ENCODE measurements at regions not wholly inside any gene's neighbourhood (a gene's known extent, or its start where the extent isn't known, plus 50 kb on each side); places are given as distances from the start of the nearest gene placed in this dataset.
A peak's percentile ranks its signal among the peaks of the same experiment; 100 is the strongest.

GRCh38 chr14:76603713-76604112, 157.6 kb upstream of the VASH1 start:
- DNase-seq (ENCODE audit: low spot score), result no peak

- no peak for DNase-seq (ENCODE audit: low spot score)
Measured at GRCh38 chr14:76607510-76607909, 153.8 kb upstream of the VASH1 start.

GRCh38 chr14:76612654-76613053, 148.6 kb upstream of the VASH1 start:
- DNase-seq (ENCODE audit: low spot score), result no peak

GRCh38 chr14:76613616-76614015, 147.7 kb upstream of the VASH1 start:
- no peak for DNase-seq (ENCODE audit: low spot score)

- DNase-seq (ENCODE audit: low spot score), result no peak
Measured at GRCh38 chr14:76615331-76615730, 145.9 kb upstream of the VASH1 start.

- DNase-seq (ENCODE audit: low spot score), result no peak
Measured at GRCh38 chr14:76617440-76617839, 143.8 kb upstream of the VASH1 start.

- DNase-seq (ENCODE audit: low spot score), result no peak
Measured at GRCh38 chr14:76636602-76637001, 124.7 kb upstream of the VASH1 start.

- no peak for DNase-seq (ENCODE audit: low spot score)
Measured at GRCh38 chr14:76638841-76639240, 122.4 kb upstream of the VASH1 start.

GRCh38 chr14:76639606-76640229, 121.5 kb upstream of the VASH1 start:
- no peak for DNase-seq (ENCODE audit: low spot score)

GRCh38 chr14:76640923-76641395, 120.3 kb upstream of the VASH1 start:
- DNase-seq (ENCODE audit: low spot score), result no peak

GRCh38 chr14:76641541-76641940, 119.7 kb upstream of the VASH1 start:
- no peak for DNase-seq (ENCODE audit: low spot score)

- no peak for DNase-seq (ENCODE audit: low spot score)
Measured at GRCh38 chr14:76643887-76644286, 117.4 kb upstream of the VASH1 start.

- peak; percentile 27 for DNase-seq (ENCODE audit: low spot score)
Measured at GRCh38 chr14:76644855-76645518, 116.3 kb upstream of the VASH1 start.

GRCh38 chr14:76647697-76648298, 113.5 kb upstream of the VASH1 start:
- peak; percentile 58 for DNase-seq (ENCODE audit: low spot score)

GRCh38 chr14:76651410-76652055, 109.7 kb upstream of the VASH1 start:
- no peak for DNase-seq (ENCODE audit: low spot score)

- no peak for DNase-seq (ENCODE audit: low spot score)
Measured at GRCh38 chr14:76653875-76654572, 107.2 kb upstream of the VASH1 start.

- DNase-seq (ENCODE audit: low spot score), result no peak
Measured at GRCh38 chr14:76654573-76655108, 106.6 kb upstream of the VASH1 start.

GRCh38 chr14:76655331-76655730, 105.9 kb upstream of the VASH1 start:
- no peak for DNase-seq (ENCODE audit: low spot score)

GRCh38 chr14:76656592-76656991, 104.7 kb upstream of the VASH1 start:
- no peak for DNase-seq (ENCODE audit: low spot score)

GRCh38 chr14:76657404-76657803, 103.9 kb upstream of the VASH1 start:
- DNase-seq (ENCODE audit: low spot score), result no peak

- DNase-seq (ENCODE audit: low spot score), result no peak
Measured at GRCh38 chr14:76657846-76658245, 103.4 kb upstream of the VASH1 start.

- DNase-seq (ENCODE audit: low spot score), result no peak
Measured at GRCh38 chr14:76662580-76662979, 98.7 kb upstream of the VASH1 start.

Data from hepatic stellate cell (primary cell).